ENCODE measurements at regions not wholly inside any gene's neighbourhood (a gene's known extent, or its start where the extent isn't known, plus 50 kb on each side); places are given as distances from the start of the nearest gene placed in this dataset.

DNA sequence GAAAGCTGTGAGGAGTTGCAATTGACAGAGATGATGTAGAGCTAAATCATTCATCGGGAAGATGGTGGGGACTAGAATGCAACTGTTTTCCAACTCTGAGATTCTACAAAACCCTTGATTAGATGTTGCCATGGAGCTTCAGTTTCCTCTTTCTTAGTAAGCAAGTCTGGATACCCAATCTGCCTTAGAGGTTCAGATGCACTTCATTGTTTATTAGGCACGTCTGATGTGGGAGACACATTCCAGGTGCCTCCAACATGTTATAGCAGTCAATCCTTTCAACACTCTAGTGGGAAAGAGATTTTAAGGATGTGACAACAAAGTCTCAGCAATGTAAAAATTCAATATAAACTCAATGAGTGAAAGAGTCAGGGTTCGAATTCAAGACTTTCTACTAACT is 291.3 kb upstream of the PHYHIPL start:
- DNase-seq (ENCODE audit: low read depth) = no peak

DNA sequence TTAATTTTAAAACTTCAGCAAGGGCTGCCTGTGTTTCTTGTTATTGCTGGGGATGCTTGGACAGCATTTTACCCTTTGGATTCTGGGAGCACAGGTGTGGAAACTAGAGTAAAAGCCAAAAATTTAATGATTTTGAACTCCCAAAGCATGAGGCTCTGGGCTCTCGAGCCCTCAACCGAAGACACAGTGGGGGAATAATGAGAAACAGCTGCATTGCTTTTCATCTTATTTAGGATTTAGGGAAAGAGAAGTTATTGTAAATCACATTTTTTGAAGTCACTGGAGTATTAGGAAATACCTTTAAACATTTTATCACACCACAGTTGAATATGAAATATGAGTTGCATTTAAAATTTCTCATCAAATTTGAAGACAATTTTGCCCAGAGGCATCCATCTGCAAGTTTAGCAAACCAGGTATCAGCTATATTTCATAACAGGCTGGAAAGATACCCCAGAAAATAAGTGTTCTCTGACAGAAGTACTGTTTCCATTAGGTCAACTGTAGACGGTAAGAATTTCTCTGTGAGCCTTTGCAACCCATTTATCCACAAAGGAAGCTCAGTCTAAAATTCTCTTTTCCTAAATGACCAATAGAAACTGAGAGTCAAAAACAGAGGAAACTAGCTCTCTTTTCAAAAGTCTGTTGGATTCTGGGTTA is 290.6 kb upstream of the PHYHIPL start:
- peak; percentile 83 for DNase-seq (ENCODE audit: low read depth)

DNA sequence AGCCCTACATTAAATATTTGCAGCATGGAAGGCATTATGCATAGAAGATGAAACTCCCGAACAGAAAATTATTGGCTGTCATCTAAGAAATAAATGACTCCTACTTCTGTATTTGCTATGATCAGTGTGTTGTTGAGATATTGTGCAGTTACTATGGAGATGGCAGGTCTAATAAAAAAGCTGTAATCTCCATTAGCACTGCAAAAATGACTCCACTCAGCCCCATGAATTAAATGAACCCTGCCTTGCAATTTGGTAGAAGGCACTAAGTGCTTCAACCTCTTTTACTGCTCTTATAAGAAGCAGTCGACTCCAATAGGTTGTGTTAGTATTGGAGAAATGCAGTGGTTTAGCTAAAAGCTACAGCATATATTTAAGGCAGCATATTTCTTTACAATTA is 290.0 kb upstream of the PHYHIPL start:
- peak; percentile 31 for DNase-seq (ENCODE audit: low read depth)

DNA sequence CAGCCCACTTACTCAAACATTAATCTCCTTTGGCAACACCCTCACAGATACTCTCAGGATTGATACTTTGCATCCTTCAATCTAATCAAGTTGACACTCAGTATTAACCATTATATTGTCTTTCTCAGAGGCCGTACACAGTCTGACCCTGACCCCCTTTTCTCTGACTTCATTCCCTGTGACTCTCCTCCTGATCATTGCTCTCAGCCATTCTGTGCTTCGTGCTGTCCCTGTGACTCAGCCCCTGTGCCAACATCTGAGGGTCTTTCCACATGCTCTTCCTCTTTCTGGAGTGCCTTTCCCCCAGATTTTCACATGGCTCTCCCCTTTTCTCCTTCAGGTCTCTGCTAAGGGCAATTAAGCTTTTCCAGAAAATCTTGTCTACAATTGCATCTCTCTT is 289.0 kb upstream of the PHYHIPL start:
- DNase-seq (ENCODE audit: low read depth) = no peak

GRCh38 chr10:58888957-58889356 is 287.5 kb upstream of the PHYHIPL start:
- DNase-seq (ENCODE audit: low read depth) = no peak

DNA sequence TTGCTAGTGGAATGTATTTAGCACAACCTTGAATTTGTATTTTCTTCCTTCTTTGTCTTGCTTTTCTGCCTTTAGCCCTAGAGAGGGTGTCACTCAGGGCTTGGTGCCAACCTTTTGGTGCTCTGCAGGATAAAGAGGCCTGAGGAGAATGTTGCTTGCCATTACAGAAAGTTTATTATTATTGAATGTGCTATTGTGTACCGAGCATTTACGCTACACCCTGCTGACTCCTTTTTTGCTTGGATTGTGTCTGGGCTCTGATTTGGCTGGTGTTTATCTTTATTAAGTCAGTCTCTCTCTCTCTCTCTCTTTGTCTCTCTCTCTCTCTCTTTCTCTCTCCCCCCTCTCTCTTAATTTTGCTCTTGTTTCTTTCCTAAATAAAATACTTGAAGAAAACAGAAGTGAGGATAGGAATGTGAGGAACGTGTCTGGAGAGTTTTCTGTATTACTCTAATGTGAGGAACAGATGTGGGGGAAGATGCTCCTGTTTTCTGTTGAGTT is 284.4 kb upstream of the PHYHIPL start:
- no peak for DNase-seq (ENCODE audit: low read depth)

DNA sequence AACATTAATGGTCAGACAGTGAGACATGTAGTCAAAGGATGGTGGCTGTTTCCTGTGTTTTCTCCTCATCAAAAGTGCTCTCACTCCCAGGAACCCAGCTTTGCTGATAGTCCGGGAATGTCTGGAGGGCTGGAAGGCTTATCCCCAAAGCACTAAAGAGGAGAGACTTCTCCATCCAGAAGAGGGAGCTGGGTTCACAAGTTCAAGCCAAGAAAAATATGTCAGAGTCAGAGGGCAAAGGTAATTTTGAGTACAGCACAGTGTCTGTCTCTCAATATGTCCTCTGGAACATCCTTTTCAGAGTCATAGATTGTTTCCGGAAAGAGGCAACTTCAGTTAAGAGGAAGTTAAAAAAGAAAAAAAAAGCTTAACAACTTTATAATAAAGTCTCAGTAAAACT is 281.5 kb upstream of the PHYHIPL start:
- no peak for DNase-seq (ENCODE audit: low read depth)

DNA sequence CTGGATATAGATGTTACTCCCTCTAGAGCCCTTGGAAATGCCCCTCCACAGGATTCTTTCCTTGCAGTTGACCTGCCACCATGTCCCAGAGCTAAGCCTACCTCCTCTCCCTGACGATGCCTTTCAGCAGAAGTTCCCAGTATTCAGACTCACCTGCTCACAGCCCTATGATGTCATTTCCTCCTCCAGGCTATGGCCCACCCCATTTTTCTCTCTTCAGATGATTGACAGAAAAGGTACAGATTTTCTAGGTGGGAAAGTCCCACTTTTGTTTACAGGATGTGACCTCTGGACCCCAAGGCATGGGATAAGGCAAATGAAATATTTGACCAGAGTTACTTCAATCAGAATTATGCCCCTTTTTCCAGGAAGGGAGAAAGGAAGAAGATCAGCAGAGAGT is 280.2 kb upstream of the PHYHIPL start:
- no peak for DNase-seq (ENCODE audit: low read depth)

- DNase-seq (ENCODE audit: low read depth) = no peak
These were observed 279.2 kb upstream of the PHYHIPL start for GRCh38 chr10:58897236-58897635.

- DNase-seq (ENCODE audit: low read depth) = no peak
These were observed 278.7 kb upstream of the PHYHIPL start for GRCh38 chr10:58897708-58898107.

DNA sequence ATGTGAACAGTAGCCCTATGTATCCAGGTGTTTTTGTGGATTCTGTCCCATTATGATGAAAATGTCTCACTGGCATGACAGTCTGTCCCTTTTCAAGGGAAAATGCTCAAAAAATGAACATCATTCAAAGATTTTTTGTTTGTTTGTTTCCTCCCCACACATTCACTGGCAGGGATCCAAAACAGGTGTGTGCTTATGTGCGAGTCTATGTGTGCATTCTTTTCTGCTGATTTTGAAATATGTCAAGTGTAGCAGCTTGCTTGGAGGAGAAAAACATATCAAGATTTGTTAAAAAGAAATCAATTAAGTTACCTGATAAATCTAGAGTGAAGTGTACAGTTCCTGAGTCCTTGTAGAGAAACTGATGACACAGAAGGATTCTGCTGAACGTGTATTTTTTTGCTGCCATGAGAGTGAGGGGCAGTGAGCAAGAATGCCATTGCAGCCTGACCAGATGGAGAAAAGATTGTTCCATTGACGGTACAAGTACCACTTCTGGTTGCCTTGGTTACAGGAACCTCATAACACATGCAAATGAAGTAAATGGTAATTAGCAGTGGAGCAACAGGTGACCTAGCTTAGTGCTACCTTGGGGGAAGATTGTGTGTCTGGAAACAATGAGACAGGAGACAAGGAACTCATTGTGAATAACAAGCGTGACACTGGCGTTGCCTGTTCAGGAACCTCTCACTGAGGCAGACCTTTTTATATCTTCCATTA is 277.4 kb upstream of the PHYHIPL start:
- no peak for DNase-seq (ENCODE audit: low read depth)

DNA sequence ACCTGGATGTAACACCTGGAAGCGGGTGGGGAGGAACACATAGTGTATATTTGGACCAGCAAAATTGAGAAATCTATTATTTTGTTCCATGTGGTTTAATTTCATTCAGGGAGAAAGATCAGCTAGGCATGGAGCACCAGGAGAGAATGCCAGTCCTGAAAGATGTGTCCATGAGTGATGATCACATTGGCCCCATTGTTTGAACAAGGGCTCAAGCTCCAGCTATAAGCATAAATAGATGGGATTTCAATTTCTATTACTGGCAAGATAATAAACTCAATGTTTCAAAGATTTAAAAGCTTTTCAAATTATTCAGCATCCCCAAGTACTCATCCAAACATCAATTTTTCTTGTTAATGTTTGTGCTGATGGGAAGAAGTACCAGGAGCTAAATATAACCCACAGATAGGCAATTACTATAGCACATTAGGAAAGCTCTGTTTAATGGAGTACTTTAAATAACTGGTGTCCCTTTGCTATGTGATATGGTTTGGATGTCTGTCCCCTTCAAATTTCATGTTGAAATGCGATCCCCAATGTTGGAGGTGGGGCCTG is 275.3 kb upstream of the PHYHIPL start:
- DNase-seq (ENCODE audit: low read depth) = no peak

GRCh38 chr10:58903071-58903470 is 273.4 kb upstream of the PHYHIPL start:
- no peak for DNase-seq (ENCODE audit: low read depth)

DNA sequence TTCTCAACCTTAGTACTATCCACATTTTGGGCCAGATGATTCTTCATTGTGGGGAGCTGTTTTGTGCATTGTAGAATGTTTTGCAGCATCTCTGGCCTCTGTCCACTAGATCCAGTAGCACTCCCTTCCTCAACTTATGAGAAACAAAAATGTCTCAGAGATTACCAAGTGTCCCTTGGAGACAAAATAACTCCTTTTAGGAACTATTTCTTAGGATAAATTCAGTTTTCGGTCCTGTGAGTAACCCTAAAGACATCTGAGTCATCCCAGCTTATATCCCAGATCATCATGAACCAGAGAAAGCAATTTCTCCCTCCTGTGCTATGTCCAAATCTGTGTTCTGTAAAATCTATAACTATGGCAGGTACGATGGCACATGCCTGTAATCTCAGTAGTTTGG is 266.6 kb upstream of the PHYHIPL start:
- DNase-seq (ENCODE audit: low read depth) = no peak

- DNase-seq (ENCODE audit: low read depth) = no peak
These were observed 262.7 kb upstream of the PHYHIPL start for GRCh38 chr10:58913717-58914116.

DNA sequence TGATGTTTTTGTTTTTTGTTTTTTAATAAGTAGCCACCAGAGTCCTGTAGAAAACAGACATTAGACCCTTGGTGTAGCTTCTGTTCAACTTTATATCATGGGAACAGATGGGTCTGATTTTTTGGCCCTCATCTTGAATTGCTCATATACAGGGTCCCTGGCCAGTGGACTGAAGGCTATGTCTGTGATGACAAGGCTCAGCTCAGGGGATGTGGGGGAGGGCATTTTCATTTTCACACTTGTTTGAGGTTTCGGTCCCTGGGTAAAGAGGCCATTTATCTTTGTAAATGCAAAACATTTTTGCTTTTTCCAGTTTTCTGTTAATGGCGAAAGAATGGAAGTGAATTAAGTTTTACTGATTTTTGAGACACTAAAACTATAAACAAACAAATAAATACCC is 257.6 kb upstream of the PHYHIPL start:
- no peak for DNase-seq (ENCODE audit: low read depth)

- DNase-seq (ENCODE audit: low read depth) = no peak
These were observed 256.4 kb upstream of the PHYHIPL start for GRCh38 chr10:58919927-58920654.

DNA sequence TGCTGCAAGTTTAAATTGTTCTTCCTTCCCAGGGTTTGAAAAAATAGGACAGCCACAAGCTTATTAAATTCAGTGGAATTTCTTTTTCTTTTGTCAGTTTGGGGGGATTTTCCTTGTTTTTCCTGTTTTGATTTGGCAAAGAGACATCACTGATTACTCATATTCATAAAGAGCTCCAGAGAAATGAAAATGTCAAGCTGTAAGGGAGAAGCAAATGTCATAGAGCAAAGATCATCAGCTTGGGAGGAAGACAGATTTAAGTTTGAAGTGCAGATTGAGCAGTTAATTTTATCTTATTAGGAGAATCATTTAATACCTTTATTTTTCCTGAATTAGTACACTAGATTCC is 255.8 kb upstream of the PHYHIPL start:
- no peak for DNase-seq (ENCODE audit: low read depth)

- DNase-seq (ENCODE audit: low read depth) = no peak
These were observed 255.0 kb upstream of the PHYHIPL start for GRCh38 chr10:58921421-58921855.

DNA sequence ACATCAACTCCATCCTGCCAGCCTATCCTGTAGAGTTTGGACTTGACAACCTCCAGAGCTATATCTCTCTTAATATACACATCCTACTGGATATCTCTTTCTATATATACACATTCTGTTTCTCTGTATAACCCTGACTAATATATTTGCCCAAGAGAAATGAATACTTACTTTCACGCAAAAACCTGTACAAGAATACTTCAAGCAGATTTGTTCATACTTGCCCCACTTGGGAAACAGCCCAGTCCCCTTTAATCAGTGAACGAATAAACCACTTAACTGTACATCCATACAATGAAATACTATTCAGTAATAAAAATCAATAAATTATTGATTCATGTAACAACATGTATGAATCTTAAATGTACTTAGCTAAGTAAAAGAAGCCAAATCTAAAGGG is 251.1 kb upstream of the PHYHIPL start:
- no peak for DNase-seq (ENCODE audit: low read depth)

DNA sequence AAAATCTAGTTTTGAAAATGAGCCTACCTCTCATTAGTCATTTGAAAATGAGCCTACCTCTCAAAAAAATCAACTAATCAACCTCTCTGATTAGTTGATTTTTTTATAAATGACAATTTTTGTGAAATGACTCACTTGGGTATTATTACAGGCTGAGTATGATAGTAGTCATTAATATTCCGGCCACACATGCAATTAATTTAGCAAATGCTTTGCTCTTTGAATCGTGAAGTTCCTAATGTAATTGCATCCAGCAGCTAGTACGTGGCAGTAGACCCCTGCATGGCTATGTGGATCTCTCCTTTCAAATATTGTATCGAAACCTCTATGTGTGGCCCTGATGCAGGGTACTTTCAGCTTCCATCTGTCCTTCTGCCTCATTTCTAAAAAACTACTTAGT is 245.9 kb upstream of the PHYHIPL start:
- no peak for DNase-seq (ENCODE audit: low read depth)

DNA sequence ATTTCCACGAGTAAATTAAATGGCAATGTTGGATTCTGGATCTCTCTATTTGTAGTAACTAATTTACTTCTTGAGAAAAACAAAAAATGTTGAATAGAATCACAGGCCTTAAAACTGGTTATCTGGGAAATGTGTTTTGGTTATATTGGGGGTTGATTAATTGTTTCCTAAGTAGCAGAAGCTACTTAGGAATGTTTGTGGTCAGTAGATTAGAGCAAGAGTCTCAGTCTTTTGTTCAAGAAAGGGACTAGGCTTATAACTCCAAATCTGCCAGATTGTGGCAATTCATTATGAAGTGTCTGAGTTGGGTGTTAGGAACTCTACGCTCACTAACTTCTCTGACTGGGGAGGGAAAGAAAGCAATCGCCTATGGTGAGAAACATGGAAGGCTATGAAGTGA is 244.3 kb upstream of the PHYHIPL start:
- DNase-seq (ENCODE audit: low read depth) = no peak
